Loucy (cell line): ENCODE measurements at regions not wholly inside any gene's neighbourhood (a gene's known extent, or its start where the extent isn't known, plus 50 kb on each side); places are given as distances from the start of the nearest gene placed in this dataset.
"Not testable (repeated sequence)": the region's sequence is repeated elsewhere in the genome, so short reads cannot be mapped to it uniquely, and the experiment has no call there.

Source experiments
- H2AFZ ChIP-seq: fragments of 200-600 bp; sonication (generic); 2 replicates; pipeline ENCODE4 v1.6.0; 2016; ENCODE audit warnings: antibody characterized with exemption, mild to moderate bottlenecking, low read length, moderate library complexity
- H3F3A ChIP-seq: fragments of 200-600 bp; 2 replicates; pipeline ENCODE4 v1.6.0; 2016; ENCODE audit warnings: antibody characterized with exemption, low read depth, mild to moderate bottlenecking
- H3K27me3 ChIP-seq: fragments of 200-600 bp; sonication (generic); 2 replicates; pipeline ENCODE4 v1.6.1; 2014; ENCODE audit warnings: low read length, mild to moderate bottlenecking; ENCODE audit not compliant: insufficient read depth, poor library complexity, severe bottlenecking
- H3K36me3 ChIP-seq: fragments of 200-600 bp; sonication (generic); 2 replicates; pipeline ENCODE4 v1.6.1; 2016; ENCODE audit warnings: low read length; ENCODE audit not compliant: insufficient read depth
- H3K4me1 ChIP-seq: fragments of 200-600 bp; sonication (generic); 2 replicates; pipeline ENCODE4 v1.5.1; 2014; ENCODE audit warnings: low read length, mild to moderate bottlenecking; ENCODE audit not compliant: insufficient read depth, poor library complexity, severe bottlenecking
- H3K4me2 ChIP-seq: fragments of 200-600 bp; sonication (generic); 2 replicates; pipeline ENCODE4 v1.6.0; 2014; ENCODE audit warnings: antibody characterized with exemption, low read length, low read depth, mild to moderate bottlenecking; ENCODE audit not compliant: poor library complexity, severe bottlenecking
- H3K4me3 ChIP-seq: fragments of 200-600 bp; sonication (generic); 2 replicates; pipeline ENCODE4 v1.5.1; 2014; ENCODE audit warnings: low read length, mild to moderate bottlenecking, mixed read lengths; ENCODE audit not compliant: poor library complexity, severe bottlenecking
- H3K79me2 ChIP-seq: fragments of 200-600 bp; sonication (generic); 2 replicates; pipeline ENCODE4 v1.6.1; 2014; ENCODE audit warnings: low read length; ENCODE audit not compliant: insufficient read depth
- H3K9ac ChIP-seq: fragments of 200-600 bp; sonication (generic); 2 replicates; pipeline ENCODE4 v1.6.0; 2014; ENCODE audit warnings: mild to moderate bottlenecking, low read depth, low read length, moderate library complexity; ENCODE audit not compliant: poor library complexity, severe bottlenecking
- H3K9me2 ChIP-seq: fragments of 200-600 bp; sonication (generic); replicated peaks from 2 replicates; pipeline ENCODE4 v1.6.1; 2016; ENCODE audit warnings: low read depth, low read length, mixed read lengths
- H3K9me3 ChIP-seq: fragments of 200-600 bp; sonication (generic); 2 replicates; pipeline ENCODE4 v1.6.1; 2014; ENCODE audit warnings: mild to moderate bottlenecking, antibody characterized with exemption, low read length, low read depth; ENCODE audit not compliant: insufficient read depth
- H4K20me1 ChIP-seq: fragments of 200-600 bp; sonication (generic); 2 replicates; pipeline ENCODE4 v1.6.0; 2014; ENCODE audit warnings: antibody characterized with exemption, low read length, mild to moderate bottlenecking; ENCODE audit not compliant: insufficient read depth, poor library complexity, severe bottlenecking
- EZH2phosphoT487 ChIP-seq: fragments of 200-600 bp; IDR thresholded peaks from 2 replicates; pipeline ENCODE4 v1.6.1; 2018; ENCODE audit warnings: antibody characterized with exemption, mild to moderate bottlenecking, moderate library complexity, borderline replicate concordance
- TF ChIP-seq, protein P1 (sequence below): fragments of 200-600 bp; sonication (generic); conservative IDR thresholded peaks from 2 replicates; pipeline ENCODE4 v1.5.1; 2014; ENCODE audit warnings: mild to moderate bottlenecking, antibody characterized with exemption, low read length

GRCh38 chr5:36777105-36777757 is 99.3 kb upstream of the NIPBL start:
- Histone ChIP-seq H3F3A (no peaks in the 10 kb centered on the region), H2AFZ (no peak overlapping the region), H3K9ac (no peak overlapping the region), H3K36me3 (no peaks in the 10 kb centered on the region), H3K9me3 (no peaks in the 10 kb centered on the region; the same call in 1 of the 2 replicates), H3K27me3 (no peaks in the 10 kb centered on the region), H3K4me3 (no peak overlapping the region), H3K9me2 (no peaks in the 10 kb centered on the region), H3K79me2 (no peaks in the 10 kb centered on the region), H3K4me1 (no peaks in the 10 kb centered on the region), H3K4me2 (no peak overlapping the region), H4K20me1 (no peaks in the 10 kb centered on the region)
- TF ChIP-seq, protein P1, sequence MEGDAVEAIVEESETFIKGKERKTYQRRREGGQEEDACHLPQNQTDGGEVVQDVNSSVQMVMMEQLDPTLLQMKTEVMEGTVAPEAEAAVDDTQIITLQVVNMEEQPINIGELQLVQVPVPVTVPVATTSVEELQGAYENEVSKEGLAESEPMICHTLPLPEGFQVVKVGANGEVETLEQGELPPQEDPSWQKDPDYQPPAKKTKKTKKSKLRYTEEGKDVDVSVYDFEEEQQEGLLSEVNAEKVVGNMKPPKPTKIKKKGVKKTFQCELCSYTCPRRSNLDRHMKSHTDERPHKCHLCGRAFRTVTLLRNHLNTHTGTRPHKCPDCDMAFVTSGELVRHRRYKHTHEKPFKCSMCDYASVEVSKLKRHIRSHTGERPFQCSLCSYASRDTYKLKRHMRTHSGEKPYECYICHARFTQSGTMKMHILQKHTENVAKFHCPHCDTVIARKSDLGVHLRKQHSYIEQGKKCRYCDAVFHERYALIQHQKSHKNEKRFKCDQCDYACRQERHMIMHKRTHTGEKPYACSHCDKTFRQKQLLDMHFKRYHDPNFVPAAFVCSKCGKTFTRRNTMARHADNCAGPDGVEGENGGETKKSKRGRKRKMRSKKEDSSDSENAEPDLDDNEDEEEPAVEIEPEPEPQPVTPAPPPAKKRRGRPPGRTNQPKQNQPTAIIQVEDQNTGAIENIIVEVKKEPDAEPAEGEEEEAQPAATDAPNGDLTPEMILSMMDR: peak; percentile 22; the same call in 1 of the 2 replicates
- TF ChIP-seq EZH2phosphoT487: no peak

- no peaks in the 10 kb centered on the region; the same call in 1 of the 2 replicates for H3K9me3 ChIP-seq
- TF ChIP-seq, protein P1: no peak
- TF ChIP-seq EZH2phosphoT487: no peak
- H4K20me1 ChIP-seq: no peaks in the 10 kb centered on the region
- no peaks in the 10 kb centered on the region for H3K27me3 ChIP-seq
- H3K36me3 ChIP-seq: no peaks in the 10 kb centered on the region
- no peak overlapping the region for H3K4me2 ChIP-seq
- H3K4me3 ChIP-seq: no peak overlapping the region
- H3F3A ChIP-seq: no peaks in the 10 kb centered on the region
- no peaks in the 10 kb centered on the region for H3K9me2 ChIP-seq
- H3K79me2 ChIP-seq: no peaks in the 10 kb centered on the region
- H3K4me1 ChIP-seq: no peaks in the 10 kb centered on the region
- no peak overlapping the region for H3K9ac ChIP-seq
- no peak overlapping the region for H2AFZ ChIP-seq
These were observed 98.2 kb upstream of the NIPBL start for GRCh38 chr5:36778336-36778735.

DNA sequence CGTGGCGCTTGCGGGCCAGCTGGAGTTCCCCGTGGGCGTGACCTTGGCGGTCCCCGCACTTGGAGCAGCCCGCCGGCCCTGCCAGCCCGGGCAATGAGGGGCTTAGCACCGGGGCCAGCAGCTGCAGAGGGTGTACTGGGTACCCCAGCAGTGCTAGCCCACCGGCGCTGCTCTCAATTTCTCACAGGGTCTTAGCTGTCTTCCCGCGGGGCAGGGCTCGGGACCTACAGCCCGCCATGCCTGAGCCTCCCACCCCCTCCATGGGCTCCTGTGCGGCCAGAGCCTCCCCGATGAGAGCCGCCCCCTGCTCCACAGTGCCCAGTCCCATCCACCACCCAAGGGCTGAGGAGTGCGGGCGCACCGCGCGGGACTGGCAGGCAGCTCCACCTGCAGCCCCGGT is 94.0 kb upstream of the NIPBL start:
- not testable (repeated sequence) for H3F3A ChIP-seq, H4K20me1 ChIP-seq, H3K9me2 ChIP-seq, H2AFZ ChIP-seq, H3K27me3 ChIP-seq, H3K4me3 ChIP-seq, H3K4me2 ChIP-seq, H3K4me1 ChIP-seq, H3K79me2 ChIP-seq, H3K9me3 ChIP-seq, H3K9ac ChIP-seq, H3K36me3 ChIP-seq

DNA sequence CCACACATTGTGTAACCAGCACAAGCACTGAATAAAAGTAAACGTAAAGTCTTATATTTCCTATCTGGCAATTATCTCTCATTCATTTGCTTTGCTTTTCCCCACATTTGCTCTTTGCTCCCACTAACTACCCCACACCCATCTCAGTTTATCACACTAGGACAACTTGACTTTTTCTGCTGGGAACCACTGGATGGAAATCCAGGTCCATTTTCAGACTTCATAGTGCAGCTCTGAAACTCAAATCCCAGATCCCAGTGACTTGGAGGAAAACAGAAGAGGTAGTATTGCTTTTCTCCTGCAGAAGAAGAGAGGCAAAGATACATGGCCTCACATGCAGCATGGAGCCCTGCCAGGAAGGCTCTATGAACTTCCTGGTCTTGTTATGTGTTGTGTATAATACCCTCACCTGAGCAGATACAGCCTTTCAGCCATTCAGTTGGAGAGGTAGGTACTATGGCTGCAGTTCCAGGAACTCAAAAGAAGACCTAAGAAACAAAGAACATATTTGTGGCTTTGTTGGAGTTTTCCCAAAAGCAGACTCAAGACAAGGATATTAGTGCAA is 90.0 kb upstream of the NIPBL start:
- Histone ChIP-seq H3K4me1 (no peaks in the 10 kb centered on the region), H3K4me2 (no peak overlapping the region), H3K4me3 (no peak overlapping the region), H4K20me1 (no peaks in the 10 kb centered on the region), H3K9me3 (no peaks in the 10 kb centered on the region), H3K27me3 (no peaks in the 10 kb centered on the region), H3F3A (no peaks in the 10 kb centered on the region), H3K9me2 (no peaks in the 10 kb centered on the region), H2AFZ (no peak overlapping the region), H3K9ac (no peak overlapping the region), H3K79me2 (no peaks in the 10 kb centered on the region), H3K36me3 (no peaks in the 10 kb centered on the region)
- TF ChIP-seq, protein P1: no peak
- TF ChIP-seq EZH2phosphoT487: no peak
